ENCODE measurements at regions not wholly inside any gene's neighbourhood (a gene's known extent, or its start where the extent isn't known, plus 50 kb on each side); places are given as distances from the start of the nearest gene placed in this dataset.
"Not testable (repeated sequence)": the region's sequence is repeated elsewhere in the genome, so short reads cannot be mapped to it uniquely, and the experiment has no call there.

GRCh38 chr14:25546826-25547225 lies 496.9 kb upstream of the STXBP6 start:
- DNase-seq = no peak
- no peak for ATAC-seq

- no peak for ATAC-seq
- DNase-seq = peak; percentile 20
These were observed 488.0 kb upstream of the STXBP6 start for GRCh38 chr14:25537846-25538455.

- DNase-seq (no peak), ATAC-seq (no peak)
These were observed 476.3 kb upstream of the STXBP6 start for GRCh38 chr14:25526290-25526689.

GRCh38 chr14:25522926-25523325 lies 473.0 kb upstream of the STXBP6 start:
- no peak for ATAC-seq

GRCh38 chr14:25522116-25522515 lies 472.2 kb upstream of the STXBP6 start:
- no peak for DNase-seq
- no peak for ATAC-seq

More at GRCh38 chr14:25522926-25523325, 473.0 kb upstream of the STXBP6 start:
- no peak for DNase-seq

- no peak for ATAC-seq
These were observed 471.7 kb upstream of the STXBP6 start for GRCh38 chr14:25521616-25522015.

GRCh38 chr14:25520821-25521220 lies 470.9 kb upstream of the STXBP6 start:
- no peak for ATAC-seq
- no peak for DNase-seq

More at GRCh38 chr14:25521616-25522015, 471.7 kb upstream of the STXBP6 start:
- DNase-seq = no peak

GRCh38 chr14:25518364-25518763 lies 468.4 kb upstream of the STXBP6 start:
- no peak for ATAC-seq
- DNase-seq = no peak

- DNase-seq (no peak), ATAC-seq (no peak)
These were observed 466.9 kb upstream of the STXBP6 start for GRCh38 chr14:25516838-25517237.

GRCh38 chr14:25508845-25509244 lies 458.9 kb upstream of the STXBP6 start:
- no peak for DNase-seq
- ATAC-seq = no peak

GRCh38 chr14:25501749-25502148 lies 451.8 kb upstream of the STXBP6 start:
- DNase-seq (no peak), ATAC-seq (no peak)

- ATAC-seq (no peak), DNase-seq (no peak)
These were observed 439.0 kb upstream of the STXBP6 start for GRCh38 chr14:25488961-25489360.

GRCh38 chr14:25485381-25485780 lies 435.4 kb upstream of the STXBP6 start:
- no peak for ATAC-seq
- no peak for DNase-seq

- ATAC-seq = no peak
- DNase-seq = no peak
These were observed 435.0 kb upstream of the STXBP6 start for GRCh38 chr14:25484906-25485305.

GRCh38 chr14:25484235-25484634 lies 434.3 kb upstream of the STXBP6 start:
- ATAC-seq = no peak
- no peak for DNase-seq

- DNase-seq (no peak), ATAC-seq (no peak)
These were observed 427.6 kb upstream of the STXBP6 start for GRCh38 chr14:25477316-25478098.

- no peak for DNase-seq
- ATAC-seq = no peak
These were observed 422.8 kb upstream of the STXBP6 start for GRCh38 chr14:25472700-25473099.

- ATAC-seq (no peak), DNase-seq (no peak)
These were observed 414.8 kb upstream of the STXBP6 start for GRCh38 chr14:25464772-25465171.

GRCh38 chr14:25464078-25464477 lies 414.1 kb upstream of the STXBP6 start:
- DNase-seq (no peak), ATAC-seq (no peak)

- ATAC-seq (no peak), DNase-seq (no peak)
These were observed 413.5 kb upstream of the STXBP6 start for GRCh38 chr14:25463480-25463879.

GRCh38 chr14:25461780-25462179 lies 411.8 kb upstream of the STXBP6 start:
- ATAC-seq (no peak), DNase-seq (no peak)

GRCh38 chr14:25444381-25444780 lies 394.4 kb upstream of the STXBP6 start:
- no peak for ATAC-seq

GRCh38 chr14:25440382-25440781 lies 390.4 kb upstream of the STXBP6 start:
- not testable (repeated sequence) for ATAC-seq, DNase-seq

More at GRCh38 chr14:25444381-25444780, 394.4 kb upstream of the STXBP6 start:
- DNase-seq = no peak

GRCh38 chr14:25436906-25437305 lies 387.0 kb upstream of the STXBP6 start:
- DNase-seq = no peak
- no peak for ATAC-seq
